ENCODE measurements at regions not wholly inside any gene's neighbourhood (a gene's known extent, or its start where the extent isn't known, plus 50 kb on each side); places are given as distances from the start of the nearest gene placed in this dataset.
"Not testable (repeated sequence)": the region's sequence is repeated elsewhere in the genome, so short reads cannot be mapped to it uniquely, and the experiment has no call there.

GRCh38 chr5:135730161-135730560, 104.3 kb upstream of the SLC25A48 start:
- TF ChIP-seq YY1 (IDR thresholded peaks at IDR 0.05; ENCODE audit: insufficient read depth, insufficient read length); ZNF274 (IDR thresholded peaks at IDR 0.05; ENCODE audit: low read depth, low read length); SUZ12 (IDR thresholded peaks at IDR 0.05; ENCODE audit: extremely low read depth, insufficient read depth, insufficient read length): not testable (repeated sequence)

Measured in NT2/D1 (cell line).